SJCRH30 (cell line): ENCODE measurements at regions not wholly inside any gene's neighbourhood (a gene's known extent, or its start where the extent isn't known, plus 50 kb on each side); places are given as distances from the start of the nearest gene placed in this dataset.
A peak's percentile ranks its signal among the peaks of the same experiment; 100 is the strongest.

Source experiments
- DNase-seq, 2 experiments: peaks; one replicate each; pipeline ENCODE4 v3.0.0-alpha.2; 2015 to 2020
- H3K27ac ChIP-seq: fragments of 250-450 bp; sonication (Bioruptor Pico); 2 replicates; pipeline ENCODE4 v1.5.1; 2020; ENCODE audit warnings: mild to moderate bottlenecking, moderate library complexity
- H3K27me3 ChIP-seq: fragments of 250-450 bp; sonication (Bioruptor Pico); 2 replicates; pipeline ENCODE4 v1.5.1; 2020; ENCODE audit warnings: mild to moderate bottlenecking, moderate library complexity
- H3K36me3 ChIP-seq: fragments of 250-450 bp; sonication (Bioruptor Pico); 2 replicates; pipeline ENCODE4 v1.5.1; 2020; ENCODE audit warnings: mild to moderate bottlenecking, moderate library complexity
- H3K4me1 ChIP-seq: fragments of 250-450 bp; sonication (Bioruptor Pico); 2 replicates; pipeline ENCODE4 v1.5.1; 2020; ENCODE audit warnings: mild to moderate bottlenecking, moderate library complexity
- H3K4me3 ChIP-seq: fragments of 250-450 bp; sonication (Bioruptor Pico); 2 replicates; pipeline ENCODE4 v1.5.1; 2020; ENCODE audit warnings: mild to moderate bottlenecking, moderate library complexity
- H3K9me3 ChIP-seq: fragments of 250-450 bp; sonication (Bioruptor Pico); replicated peaks from 2 replicates; pipeline ENCODE4 v1.5.1; 2020; ENCODE audit warnings: mild to moderate bottlenecking, moderate library complexity

DNA sequence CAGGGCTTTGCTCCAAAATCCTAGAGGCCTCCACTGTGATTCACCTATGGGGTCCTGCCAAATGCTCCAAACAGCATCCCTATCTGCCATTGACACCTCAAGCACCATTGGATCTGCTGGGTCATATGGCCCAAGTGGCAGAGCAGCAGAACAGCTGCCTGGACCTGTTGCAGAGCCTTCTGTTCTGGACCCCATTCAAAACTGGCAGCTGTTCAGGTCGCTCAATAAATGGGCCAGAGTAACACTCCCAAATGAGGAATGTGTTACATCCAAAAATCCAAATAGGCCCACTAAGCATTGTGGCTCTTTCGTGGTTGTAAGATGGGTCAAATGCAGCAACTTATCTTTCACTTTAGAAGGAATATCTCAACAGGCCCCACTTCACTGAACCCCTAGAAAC is 783.6 kb downstream of the DCDC2C start:
- Histone ChIP-seq H3K27ac (no peak overlapping the region), H3K9me3 (no peaks in the 10 kb centered on the region), H3K4me3 (no peak overlapping the region), H3K36me3 (no peaks in the 10 kb centered on the region), H3K4me1 (peaks cover 12% of the 10 kb centered on the region; the same call in 1 of the 2 replicates), H3K27me3 (no peaks in the 10 kb centered on the region)
- peak; percentile 49 to 66 for DNase-seq

DNA sequence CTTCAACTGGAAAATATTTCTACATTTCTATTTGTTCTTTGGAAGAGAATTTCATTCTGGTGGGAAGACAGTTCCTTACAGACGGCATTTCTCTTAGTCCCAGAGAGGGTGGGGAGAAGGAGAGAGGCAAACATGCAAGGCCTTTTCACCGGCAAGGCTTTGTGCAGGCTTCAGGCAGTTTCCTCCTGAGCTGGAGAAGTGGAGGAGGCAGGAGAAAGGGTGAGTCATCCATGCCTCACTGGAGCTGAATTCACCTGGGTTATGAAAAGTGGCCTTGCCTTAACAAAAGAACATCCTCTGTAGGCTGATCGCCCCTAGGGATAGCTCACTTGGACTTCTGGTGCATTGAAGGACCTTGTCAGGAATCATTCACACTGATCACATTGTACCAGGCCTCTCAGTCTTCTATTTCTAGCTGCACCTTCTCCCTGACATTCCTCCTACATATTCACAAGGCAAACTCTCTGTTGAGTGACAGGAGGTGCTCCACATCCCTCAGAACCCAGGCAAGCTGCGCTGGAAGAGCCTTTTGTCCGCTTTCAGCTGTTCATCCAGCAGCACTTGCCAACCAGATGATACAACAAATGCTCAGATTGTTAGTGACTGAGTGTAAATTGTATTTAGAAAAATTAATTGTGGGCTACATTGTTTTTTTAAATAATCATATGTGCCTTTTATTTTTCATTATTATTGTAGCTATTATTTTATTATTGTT is 796.1 kb downstream of the DCDC2C start:
- Histone ChIP-seq H3K36me3 (no peaks in the 10 kb centered on the region), H3K4me1 (no peaks in the 10 kb centered on the region), H3K27ac (no peak overlapping the region), H3K4me3 (no peak overlapping the region), H3K9me3 (no peaks in the 10 kb centered on the region), H3K27me3 (no peaks in the 10 kb centered on the region)
- DNase-seq = no peak

DNA sequence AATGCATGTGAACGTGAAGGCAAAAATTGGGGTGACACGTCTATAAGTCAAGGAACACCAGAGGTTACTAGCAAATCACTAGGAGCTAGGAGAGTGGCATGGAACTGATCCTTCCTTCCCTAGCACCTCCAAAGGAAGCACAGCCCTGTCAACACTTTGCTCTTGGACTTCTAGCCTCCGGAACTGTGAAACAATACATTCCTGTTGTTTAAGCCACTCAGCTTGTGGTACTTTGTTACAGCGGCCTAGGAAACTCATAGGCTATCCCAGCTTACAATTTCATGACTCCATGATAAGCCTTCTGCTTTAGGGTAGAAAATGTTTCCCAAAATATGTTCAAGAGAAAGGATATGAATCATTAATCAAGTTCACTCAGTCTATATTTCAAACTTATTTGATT is 798.1 kb downstream of the DCDC2C start:
- H3K36me3 ChIP-seq = no peaks in the 10 kb centered on the region
- H3K27ac ChIP-seq = no peak overlapping the region
- H3K4me3 ChIP-seq = no peak overlapping the region
- no peak for DNase-seq
- no peaks in the 10 kb centered on the region for H3K9me3 ChIP-seq
- H3K27me3 ChIP-seq = no peaks in the 10 kb centered on the region
- H3K4me1 ChIP-seq = peaks cover 10% of the 10 kb centered on the region

GRCh38 chr2:4502230-4502843 is 799.0 kb downstream of the DCDC2C start:
- peaks cover 18% of the 10 kb centered on the region for H3K4me1 ChIP-seq
- no peaks in the 10 kb centered on the region for H3K9me3 ChIP-seq
- H3K36me3 ChIP-seq = no peaks in the 10 kb centered on the region
- H3K27ac ChIP-seq = no peak overlapping the region
- no peaks in the 10 kb centered on the region for H3K27me3 ChIP-seq
- H3K4me3 ChIP-seq = no peak overlapping the region
- no peak for DNase-seq

GRCh38 chr2:4507661-4508060 is 804.3 kb downstream of the DCDC2C start:
- Histone ChIP-seq H3K27me3 (no peaks in the 10 kb centered on the region), H3K9me3 (no peaks in the 10 kb centered on the region), H3K4me3 (no peak overlapping the region)

DNA sequence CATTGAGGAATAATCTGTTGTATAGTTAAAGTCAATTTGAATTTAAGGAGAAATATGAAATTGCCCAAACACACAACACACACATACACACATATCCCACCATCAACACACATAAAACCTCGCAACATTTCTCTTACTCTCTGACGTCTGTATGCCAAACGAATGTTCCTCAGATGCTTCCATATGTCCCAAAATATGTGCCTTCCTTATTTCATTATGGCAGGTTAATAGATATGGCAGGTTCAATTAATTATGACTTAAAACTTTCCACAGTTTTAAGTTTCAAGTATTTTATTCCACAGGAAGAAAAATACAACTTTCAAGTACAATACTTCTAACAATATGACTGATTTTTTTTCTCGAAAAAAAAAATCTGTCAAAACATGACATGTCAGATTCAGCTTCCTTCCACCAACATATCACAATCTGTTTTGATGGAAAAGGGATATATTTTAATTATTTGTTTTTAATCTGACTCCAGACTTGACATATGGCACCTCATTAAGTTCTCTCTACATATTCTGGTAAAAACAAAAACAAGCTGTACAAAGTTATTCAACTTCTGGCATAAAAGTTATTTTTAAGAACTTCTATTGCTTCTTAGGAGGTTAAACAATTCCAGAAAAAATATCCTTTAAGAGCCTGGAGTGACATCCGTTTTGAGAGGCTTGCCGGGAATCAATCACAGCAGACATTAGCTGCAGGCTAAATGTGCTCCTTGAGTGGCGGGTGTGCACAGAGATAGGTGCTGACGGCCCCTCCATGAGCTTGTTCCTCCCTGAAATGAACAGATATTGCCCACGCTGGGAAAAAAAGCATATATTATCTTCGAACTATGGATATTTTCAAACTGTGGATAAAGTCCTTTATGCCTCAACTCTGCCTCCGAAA is 812.7 kb downstream of the DCDC2C start:
- DNase-seq = no peak
- Histone ChIP-seq H3K27ac (no peak overlapping the region), H3K9me3 (no peaks in the 10 kb centered on the region), H3K27me3 (no peaks in the 10 kb centered on the region), H3K36me3 (no peaks in the 10 kb centered on the region), H3K4me3 (no peak overlapping the region), H3K4me1 (no peaks in the 10 kb centered on the region)

More at GRCh38 chr2:4507661-4508060, 804.3 kb downstream of the DCDC2C start:
- DNase-seq = peak; percentile 83 to 96
- Histone ChIP-seq H3K4me1 (peaks cover 28% of the 10 kb centered on the region), H3K27ac (peak overlapping the region; percentile 87), H3K36me3 (no peaks in the 10 kb centered on the region)

GRCh38 chr2:4518596-4518995 is 815.2 kb downstream of the DCDC2C start:
- no peaks in the 10 kb centered on the region for H3K9me3 ChIP-seq
- H3K27ac ChIP-seq = no peak overlapping the region
- no peak overlapping the region for H3K4me3 ChIP-seq
- H3K4me1 ChIP-seq = no peaks in the 10 kb centered on the region
- no peaks in the 10 kb centered on the region for H3K27me3 ChIP-seq
- no peaks in the 10 kb centered on the region for H3K36me3 ChIP-seq
- DNase-seq = no peak

DNA sequence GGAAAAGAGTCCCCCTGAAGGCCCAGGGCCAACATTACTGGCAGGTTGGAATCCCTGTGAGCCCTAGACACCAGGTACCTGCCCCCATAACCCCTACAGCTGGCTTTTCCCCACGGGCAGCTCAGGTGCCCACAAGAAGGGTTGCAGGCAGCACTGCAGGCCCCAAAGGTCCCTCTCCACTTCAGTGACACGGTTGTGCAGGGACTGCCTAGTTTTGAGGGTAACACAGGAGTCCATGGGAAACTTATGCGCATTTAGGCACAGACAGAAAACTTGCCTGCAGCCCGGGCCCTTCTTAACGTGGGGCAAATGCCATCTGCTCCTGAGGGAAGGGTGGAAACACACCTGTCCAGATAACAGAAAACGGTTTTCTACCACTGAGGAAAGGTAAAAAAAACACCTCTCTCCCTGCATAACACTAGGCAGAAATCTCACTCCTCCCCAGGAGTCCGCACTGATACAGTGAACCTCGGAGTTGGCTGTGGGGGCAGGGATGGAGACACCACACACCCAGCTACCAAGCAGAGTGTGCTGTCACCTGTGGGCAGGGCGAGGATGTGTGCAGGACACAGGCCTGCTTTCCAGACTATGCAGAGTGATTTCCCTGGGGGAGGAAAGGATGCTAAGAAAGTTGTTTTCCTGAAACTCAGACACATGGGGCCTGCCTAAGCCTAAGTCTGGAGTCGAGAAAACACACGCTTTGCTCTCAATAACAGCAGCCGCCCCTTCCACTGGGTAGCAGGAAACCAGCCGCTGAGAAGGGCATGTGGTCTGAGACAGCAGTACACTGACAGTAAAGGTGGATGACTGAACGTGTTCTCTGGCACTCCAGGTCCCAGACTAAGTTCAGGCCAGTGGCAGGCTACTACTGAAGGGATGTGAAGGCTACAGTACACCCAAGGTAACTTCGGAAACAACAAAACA is 819.4 kb downstream of the DCDC2C start:
- H3K27ac ChIP-seq = no peak overlapping the region

GRCh38 chr2:4527416-4527815 is 824.0 kb downstream of the DCDC2C start:
- no peak for DNase-seq

More for the DNA sequence above, 819.4 kb downstream of the DCDC2C start:
- H3K4me3 ChIP-seq = no peak overlapping the region
- no peak for DNase-seq
- no peaks in the 10 kb centered on the region for H3K36me3 ChIP-seq
- no peaks in the 10 kb centered on the region for H3K9me3 ChIP-seq
- no peaks in the 10 kb centered on the region for H3K27me3 ChIP-seq
- no peaks in the 10 kb centered on the region for H3K4me1 ChIP-seq

GRCh38 chr2:4528246-4528645 is 824.9 kb downstream of the DCDC2C start:
- H3K27me3 ChIP-seq = no peaks in the 10 kb centered on the region
- no peaks in the 10 kb centered on the region for H3K36me3 ChIP-seq
- no peak for DNase-seq
- H3K27ac ChIP-seq = no peak overlapping the region
- no peaks in the 10 kb centered on the region for H3K9me3 ChIP-seq
- H3K4me1 ChIP-seq = no peaks in the 10 kb centered on the region
- no peak overlapping the region for H3K4me3 ChIP-seq

More at GRCh38 chr2:4527416-4527815, 824.0 kb downstream of the DCDC2C start:
- H3K4me1 ChIP-seq = no peaks in the 10 kb centered on the region
- H3K9me3 ChIP-seq = no peaks in the 10 kb centered on the region
- no peak overlapping the region for H3K4me3 ChIP-seq
- no peak overlapping the region for H3K27ac ChIP-seq
- H3K36me3 ChIP-seq = no peaks in the 10 kb centered on the region
- no peaks in the 10 kb centered on the region for H3K27me3 ChIP-seq

- no peaks in the 10 kb centered on the region for H3K36me3 ChIP-seq
- H3K9me3 ChIP-seq = no peaks in the 10 kb centered on the region
- DNase-seq = no peak
Measured at GRCh38 chr2:4528773-4529172, 825.4 kb downstream of the DCDC2C start.

DNA sequence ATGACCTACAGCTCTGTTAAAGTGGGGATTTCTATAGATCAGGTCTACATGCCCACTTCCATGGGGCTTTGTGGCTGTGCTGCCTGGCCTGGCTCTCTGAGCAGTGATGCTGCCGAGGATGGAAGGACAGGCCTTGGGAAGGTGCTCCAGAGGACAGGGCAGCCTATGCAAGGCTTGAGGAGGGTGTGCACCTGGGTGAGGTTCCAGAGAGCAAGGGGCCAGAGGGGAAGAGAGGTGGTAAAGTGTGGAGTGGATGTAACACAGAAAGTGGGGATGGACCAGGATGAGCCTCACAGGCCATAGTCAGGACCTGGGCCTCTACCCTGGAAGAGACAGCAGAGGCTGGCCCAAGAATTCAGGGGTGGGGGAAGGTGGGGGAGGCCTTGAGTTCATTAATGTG is 826.4 kb downstream of the DCDC2C start:
- Histone ChIP-seq H3K36me3 (no peaks in the 10 kb centered on the region), H3K4me3 (no peak overlapping the region), H3K27ac (no peak overlapping the region), H3K27me3 (no peaks in the 10 kb centered on the region), H3K9me3 (no peaks in the 10 kb centered on the region), H3K4me1 (no peaks in the 10 kb centered on the region)
- DNase-seq = no peak

More at GRCh38 chr2:4528773-4529172, 825.4 kb downstream of the DCDC2C start:
- no peaks in the 10 kb centered on the region for H3K4me1 ChIP-seq
- H3K4me3 ChIP-seq = no peak overlapping the region
- no peak overlapping the region for H3K27ac ChIP-seq
- no peaks in the 10 kb centered on the region for H3K27me3 ChIP-seq

DNA sequence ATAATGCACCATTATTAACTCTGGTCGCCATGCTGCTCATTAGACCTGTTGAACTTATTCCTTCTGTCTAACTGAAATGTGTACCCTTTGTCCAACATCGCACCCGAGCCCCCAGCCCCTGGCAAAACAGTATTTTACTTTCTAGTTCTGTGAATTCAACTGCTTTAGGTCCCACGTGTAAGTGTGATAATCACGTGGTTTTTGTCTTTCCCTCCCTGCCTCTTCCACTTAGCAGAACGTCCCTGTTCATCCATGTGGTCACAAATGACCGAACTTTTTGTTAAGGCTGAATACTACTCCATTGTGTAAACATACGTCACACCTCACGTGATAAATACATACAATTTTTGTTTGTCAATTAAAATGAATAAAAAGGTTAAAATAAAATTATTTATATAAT is 826.9 kb downstream of the DCDC2C start:
- no peaks in the 10 kb centered on the region for H3K36me3 ChIP-seq
- H3K4me3 ChIP-seq = no peak overlapping the region
- no peak overlapping the region for H3K27ac ChIP-seq
- no peaks in the 10 kb centered on the region for H3K27me3 ChIP-seq
- no peaks in the 10 kb centered on the region for H3K4me1 ChIP-seq
- no peaks in the 10 kb centered on the region for H3K9me3 ChIP-seq
- no peak for DNase-seq

GRCh38 chr2:4533806-4534205 is 830.4 kb downstream of the DCDC2C start:
- H3K27me3 ChIP-seq = no peaks in the 10 kb centered on the region
- H3K9me3 ChIP-seq = no peaks in the 10 kb centered on the region
- H3K36me3 ChIP-seq = no peaks in the 10 kb centered on the region
- H3K4me1 ChIP-seq = no peaks in the 10 kb centered on the region
- no peak overlapping the region for H3K4me3 ChIP-seq
- DNase-seq = no peak
- no peak overlapping the region for H3K27ac ChIP-seq
